GM19023 (cell line): ENCODE measurements at regions not wholly inside any gene's neighbourhood (a gene's known extent, or its start where the extent isn't known, plus 50 kb on each side); places are given as distances from the start of the nearest gene placed in this dataset.
"Not testable (repeated sequence)": the region's sequence is repeated elsewhere in the genome, so short reads cannot be mapped to it uniquely, and the experiment has no call there.

Experiments
- ATAC-seq: cut with Tn5 transposase; IDR thresholded peaks from one replicate; pipeline ENCODE4 v1.9.1; 2021; ENCODE audit warnings: mild to moderate bottlenecking, moderate library complexity; ENCODE audit not compliant: unreplicated experiment

DNA sequence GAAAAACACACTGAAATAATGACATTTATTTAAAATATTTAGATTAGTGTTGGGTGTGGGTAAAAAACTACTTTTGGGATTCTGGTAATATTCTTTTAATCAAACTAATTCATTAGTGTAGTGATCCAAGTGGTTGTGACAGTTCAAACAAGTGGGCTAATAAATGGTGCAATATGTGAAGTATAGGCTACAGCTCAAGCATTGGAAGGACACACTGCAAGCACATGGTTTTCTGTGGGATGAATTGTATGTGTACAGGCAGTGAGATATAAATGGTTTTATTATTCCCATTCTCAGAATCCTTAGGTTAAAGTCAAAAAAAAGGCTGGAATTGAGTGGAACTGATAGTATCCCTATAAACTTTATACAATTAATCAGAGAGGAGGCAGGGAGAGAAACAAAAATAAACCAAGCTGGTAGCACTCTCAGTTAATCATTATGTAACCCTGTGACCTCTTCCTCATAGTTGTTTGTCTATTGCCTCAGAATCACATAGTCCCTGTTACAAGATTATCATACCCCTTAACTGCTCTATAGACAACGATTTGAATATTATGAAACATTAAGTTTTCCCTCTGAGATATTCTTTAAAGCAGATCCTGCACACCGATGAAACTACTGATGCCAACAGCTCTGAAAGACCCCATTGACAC lies 1755.4 kb upstream of the ACO1 start:
- no peak for ATAC-seq

DNA sequence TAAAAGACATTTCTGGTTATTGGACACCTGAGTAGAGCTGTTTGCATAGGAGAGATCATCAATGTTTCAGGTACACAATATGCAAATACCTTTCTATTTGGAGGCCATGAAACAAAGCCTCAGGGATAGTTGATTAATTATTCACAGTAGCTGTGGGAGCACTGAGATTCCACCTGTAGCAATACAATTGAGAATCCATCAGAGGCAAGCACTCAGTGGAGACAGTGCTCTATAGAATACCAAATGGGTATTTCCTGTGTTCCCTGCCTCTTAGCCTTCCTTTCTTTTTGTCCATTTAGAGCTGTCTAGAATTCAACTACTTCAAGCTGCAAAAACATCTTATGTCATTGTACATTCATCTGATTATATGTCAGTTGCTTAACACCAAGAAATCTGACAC lies 1754.0 kb upstream of the ACO1 start:
- no peak for ATAC-seq

DNA sequence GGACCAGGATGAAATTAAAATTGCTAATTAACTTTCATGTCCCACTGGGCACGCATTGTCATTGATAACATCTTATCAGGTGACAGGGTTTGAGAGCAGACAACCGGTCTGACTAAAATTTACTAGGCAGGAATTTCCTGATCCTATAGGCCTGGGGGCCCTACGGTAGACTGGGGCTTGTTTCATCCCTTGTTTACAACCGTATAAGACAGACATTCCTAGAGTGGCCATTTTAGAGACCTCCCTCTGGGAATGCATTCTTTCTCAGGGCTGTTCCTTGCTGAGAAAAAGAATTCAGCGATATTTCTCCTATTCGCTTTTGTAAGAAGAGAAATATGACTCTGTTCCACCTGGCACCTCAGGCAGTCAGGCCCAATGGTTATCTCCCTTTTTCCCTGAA lies 1737.8 kb upstream of the ACO1 start:
- ATAC-seq = not testable (repeated sequence)

DNA sequence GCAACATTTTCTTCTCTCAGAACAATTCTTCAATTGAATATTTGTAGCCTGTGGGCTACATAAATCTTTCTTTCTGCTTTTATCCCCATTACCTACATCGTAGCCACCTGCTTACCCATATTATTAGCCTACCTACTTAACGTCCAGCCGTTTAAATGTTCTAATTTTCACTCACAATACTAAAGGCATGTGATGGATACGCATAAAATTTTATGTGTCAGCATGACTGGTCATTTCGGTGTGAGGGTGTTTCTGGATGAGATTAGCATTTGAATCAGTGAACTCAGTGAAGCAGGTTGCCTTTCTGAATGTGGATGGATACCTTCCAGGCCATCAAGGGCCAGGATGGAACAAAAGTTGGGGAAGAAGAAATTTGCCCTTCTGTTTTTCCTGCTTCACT lies 1722.5 kb upstream of the ACO1 start:
- ATAC-seq = no peak

DNA sequence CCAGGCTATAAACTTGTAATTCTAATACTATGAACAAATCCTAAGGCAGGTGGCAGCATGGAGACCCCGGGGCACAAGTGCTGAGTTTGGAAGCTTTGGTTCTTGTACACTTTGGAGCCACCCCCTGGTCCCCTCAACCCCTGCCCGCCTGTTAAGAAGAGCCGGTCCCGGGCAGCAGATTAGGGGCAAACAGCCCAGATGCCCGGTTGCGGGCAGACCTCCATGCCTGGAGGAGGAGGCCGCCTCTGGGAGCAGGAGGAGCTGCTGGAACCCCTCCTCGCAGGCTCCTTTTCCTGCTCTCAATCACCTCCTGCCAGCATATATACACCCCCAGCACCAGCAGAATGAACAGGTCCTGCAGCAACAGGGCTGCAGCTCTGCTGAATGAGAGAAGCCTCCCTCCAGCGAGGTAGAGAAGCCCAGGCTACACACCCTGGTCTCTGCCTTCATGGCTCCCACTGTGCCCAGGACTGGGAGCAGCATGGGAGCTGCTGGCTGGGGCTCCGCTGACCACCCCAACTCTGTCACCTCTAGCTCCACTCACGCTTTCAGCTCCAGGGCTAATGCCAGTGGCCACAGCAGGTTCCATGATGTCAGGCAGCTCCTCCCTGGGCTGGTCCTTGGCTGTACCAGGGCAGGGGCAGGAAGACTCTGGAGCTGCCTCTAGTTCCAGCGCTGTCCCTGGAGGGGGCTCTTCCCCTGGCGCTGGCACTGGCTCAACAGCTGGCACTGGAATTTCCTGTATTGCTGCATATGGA lies 1713.5 kb upstream of the ACO1 start:
- ATAC-seq = no peak

DNA sequence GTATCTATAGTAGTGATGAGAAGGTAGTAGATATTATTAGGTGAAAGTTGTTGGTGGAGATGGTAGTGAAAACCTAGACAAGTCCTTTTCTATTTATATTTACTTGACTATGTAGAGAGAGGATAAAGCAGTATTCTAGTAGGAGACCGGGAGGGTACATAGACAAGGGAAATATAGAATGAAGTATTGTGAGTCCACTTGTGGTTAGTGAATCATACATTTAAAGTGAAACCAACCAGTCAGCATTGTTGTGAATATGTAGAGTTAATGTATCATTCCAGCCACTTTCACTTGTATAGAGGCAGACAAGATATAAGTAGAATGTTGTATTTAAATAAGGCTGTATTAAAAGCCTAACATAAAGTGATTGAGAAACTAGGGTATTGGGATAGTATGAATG lies 1711.3 kb upstream of the ACO1 start:
- ATAC-seq = no peak

DNA sequence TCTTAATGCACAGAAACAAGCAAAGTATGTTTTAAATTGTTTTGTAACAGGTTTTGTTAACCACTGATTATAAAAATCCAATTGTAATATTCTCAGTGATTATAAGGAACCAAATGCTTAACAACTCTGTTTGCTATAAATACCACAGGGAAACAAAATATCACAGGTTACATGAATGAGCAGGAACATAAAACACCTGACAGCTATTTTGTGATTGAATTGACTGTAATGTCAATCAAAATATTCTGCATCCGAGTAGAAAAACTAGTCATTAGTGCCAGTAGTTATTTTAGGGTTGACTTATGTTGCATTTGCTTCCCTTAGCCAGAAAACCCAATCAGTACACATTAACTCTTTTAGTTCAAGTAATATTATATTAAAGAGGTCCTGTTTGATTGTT lies 1707.8 kb upstream of the ACO1 start:
- no peak for ATAC-seq

DNA sequence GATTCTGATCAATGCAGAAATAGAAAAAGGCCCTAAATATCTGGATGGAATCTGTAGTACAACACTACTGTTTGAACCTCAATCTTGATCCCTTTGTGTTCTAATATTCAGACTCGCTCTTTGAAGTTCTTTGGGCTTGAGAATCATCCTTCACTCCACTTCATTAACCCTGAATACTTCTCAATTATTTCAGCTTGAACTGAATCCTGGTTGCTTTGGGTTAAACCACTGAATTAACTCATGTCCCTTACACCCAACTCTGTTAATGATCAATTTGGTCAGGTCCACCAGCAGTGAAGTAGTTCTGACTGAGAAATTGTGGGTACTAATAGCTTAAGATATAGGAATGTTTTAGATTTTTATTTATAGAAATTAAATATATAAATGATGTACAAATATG lies 1707.2 kb upstream of the ACO1 start:
- ATAC-seq = no peak

DNA sequence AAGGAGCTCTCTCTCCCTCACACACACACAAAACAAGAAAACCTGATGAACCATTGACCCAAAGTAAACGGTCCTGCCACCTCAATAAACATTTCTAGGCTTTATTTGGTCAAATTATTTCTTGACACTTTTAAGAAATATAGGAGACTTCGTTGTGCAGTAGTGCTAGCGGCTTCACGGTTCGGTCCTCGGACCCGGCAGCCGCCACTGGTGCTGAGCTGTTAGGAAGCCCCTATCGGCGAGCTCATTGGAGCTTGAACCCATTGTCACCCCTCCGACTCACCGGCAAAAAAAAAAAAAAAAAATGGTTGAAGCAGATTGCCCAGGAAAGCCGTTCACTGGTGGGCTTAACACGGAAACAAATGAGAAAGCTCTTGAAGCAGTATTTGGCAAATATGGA lies 1695.6 kb upstream of the ACO1 start:
- no peak for ATAC-seq

DNA sequence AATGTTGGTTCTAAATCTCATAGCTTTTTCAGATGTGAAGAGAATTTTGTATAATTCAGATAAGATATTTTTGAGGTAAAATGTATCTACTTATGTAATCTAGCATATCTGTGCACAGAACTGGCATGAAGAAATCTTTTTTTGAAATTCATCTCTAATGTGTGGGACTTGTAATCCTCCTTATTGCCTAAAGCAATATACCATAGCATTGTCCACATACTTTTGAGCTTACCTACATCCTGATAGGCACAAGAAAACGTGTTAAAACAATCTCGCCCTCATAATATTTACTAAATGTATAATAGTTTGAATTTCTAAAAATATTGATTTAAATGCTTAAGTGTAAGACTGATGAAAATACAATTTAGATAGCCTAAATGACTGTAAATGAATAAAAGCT lies 1686.5 kb upstream of the ACO1 start:
- no peak for ATAC-seq

DNA sequence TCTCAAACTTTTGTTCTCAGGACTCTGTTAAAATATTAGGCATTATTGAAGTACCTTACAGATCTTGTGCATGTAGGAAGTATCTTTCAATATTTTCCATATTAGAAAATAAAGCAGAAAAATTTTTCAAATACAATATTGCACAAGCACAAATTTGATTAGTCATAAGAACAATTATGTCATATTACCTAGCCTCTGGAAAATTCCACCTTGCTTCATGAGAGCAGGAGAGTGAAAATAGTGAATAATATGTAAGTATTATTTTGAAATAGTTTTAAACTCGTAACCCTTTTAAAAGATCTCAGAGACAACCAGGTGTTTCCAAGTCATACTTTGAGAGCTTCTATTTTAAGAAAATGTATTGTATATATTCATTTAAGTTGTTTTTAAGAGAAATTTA lies 1672.9 kb upstream of the ACO1 start:
- ATAC-seq = no peak

DNA sequence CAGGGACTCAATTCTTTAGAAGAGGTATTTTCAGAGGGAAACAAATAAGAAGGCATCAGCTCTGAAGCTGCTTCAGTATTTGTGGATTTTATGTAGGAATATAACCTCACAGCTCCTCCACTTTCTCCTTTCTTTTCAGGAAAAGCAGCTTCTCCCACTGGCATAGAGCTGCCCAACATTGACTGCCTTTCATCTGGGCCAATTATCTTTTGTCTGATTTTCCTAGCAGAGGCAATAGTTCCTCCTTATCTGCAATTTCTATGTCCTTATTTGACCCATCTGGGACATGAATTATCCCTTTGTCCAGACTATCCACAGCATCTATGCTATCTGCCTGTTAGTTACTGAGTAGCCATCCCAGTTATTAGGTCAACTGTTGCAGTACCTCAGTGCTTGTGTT lies 1671.2 kb upstream of the ACO1 start:
- ATAC-seq = no peak

DNA sequence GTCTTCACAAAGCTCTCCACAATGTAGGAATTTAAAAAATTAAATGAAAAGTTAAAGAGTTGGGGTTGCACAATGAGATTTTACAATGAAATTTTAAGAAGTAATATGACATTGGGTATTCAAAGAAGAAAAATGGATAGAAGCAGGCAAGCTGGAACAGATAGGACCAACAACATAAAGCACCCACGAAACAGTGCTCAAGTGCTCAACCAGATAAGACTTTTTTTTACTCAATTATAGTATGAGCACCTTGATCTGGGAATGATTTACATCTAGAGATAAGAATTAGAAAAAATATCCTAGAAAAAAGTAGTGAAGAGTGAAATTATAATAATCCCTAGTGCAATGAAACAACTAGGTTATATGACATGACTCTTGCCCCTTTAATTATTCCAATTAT lies 1670.1 kb upstream of the ACO1 start:
- ATAC-seq = no peak

DNA sequence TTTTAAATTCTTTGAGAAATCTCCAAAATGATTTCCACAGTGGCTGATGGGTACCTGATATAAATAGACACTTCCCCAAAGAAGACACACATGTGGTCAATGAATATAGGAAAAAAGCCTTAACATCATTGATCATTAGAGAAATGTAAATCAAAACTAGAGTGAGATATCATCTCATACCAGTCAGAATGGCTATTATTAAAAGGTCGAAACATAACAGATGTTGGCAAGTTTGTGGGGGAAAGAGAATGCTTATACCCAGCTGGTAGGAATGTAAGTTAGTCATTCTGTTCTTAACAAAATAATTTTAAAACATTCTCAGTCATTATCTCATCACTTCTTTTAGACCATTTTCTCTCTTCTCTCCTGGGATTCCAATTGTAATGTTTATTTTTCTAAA lies 1666.0 kb upstream of the ACO1 start:
- ATAC-seq = no peak

DNA sequence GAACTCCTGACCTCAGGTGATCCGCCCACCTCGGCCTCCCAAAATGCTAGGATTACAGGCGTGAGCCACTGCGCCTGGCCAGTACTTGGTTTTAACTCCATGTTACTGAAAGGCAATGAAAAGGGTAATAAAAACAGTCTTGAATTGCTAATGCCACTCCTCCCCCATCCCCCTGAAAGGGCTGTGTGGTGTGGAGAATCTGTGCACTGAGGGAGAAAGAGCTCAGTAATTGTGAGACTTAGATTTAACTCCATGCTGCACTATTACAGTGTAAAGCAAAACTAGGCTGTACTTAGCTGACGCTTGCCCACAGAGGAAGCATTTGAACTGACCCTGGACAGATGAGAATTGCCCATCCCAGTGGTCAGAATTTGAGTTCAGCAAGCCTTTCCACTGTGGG lies 1662.4 kb upstream of the ACO1 start:
- ATAC-seq = no peak

DNA sequence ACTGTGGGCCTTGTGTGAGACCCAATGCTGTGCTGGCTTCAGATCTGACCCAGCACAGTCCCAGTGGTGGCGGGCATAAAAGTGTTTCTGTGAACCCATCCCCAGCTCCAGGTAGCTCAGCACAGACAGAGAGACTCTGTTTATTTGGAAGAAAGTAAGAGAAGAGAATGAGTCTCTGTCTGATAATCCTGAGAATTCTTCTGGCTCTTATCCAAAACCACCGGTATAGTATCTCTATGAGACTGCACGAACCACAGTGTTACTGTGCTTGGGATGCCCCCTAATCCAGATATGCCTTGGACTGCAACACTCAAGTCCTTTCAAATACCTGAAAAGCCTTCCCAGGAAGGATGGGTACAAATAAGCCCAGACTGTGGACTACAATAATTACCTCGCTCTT lies 1660.8 kb upstream of the ACO1 start:
- no peak for ATAC-seq

DNA sequence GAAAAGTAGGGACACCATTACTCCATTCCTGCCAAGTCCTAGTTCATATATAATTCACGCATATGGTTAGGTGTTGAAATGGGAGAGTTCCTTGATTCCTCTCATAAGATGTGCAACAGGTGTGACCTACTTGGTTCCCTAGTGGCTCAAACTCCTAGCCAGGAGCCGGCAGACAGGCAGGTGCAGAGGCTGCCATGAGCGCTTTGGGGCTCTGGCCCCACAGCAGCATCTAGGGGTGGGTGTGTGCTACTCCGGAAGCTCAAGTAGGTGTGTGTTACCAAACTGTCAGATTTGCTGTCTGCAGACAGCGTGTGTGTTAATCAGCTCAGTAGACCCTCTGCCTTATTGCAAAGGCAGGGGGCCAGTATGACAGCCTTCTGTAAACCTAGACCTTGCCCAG lies 1652.4 kb upstream of the ACO1 start:
- no peak for ATAC-seq

DNA sequence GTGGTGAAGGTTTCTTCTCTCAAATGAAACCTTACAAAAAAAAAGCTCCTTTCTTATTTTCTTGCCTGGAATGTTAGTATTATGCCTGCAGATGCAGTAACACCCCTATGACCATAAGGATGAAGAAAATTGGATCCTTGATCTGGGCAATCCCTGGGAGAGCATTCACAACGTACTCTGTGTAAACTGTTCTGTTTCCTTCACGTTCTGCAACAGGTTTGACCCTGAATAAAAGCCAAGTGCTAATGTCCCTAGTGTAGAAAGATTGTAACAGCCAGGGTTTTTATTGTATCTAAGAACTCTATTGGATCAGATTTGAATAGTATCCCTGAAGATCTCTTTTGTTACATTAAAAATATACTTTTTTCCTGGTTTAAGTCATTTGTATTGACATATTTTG lies 1639.6 kb upstream of the ACO1 start:
- no peak for ATAC-seq

DNA sequence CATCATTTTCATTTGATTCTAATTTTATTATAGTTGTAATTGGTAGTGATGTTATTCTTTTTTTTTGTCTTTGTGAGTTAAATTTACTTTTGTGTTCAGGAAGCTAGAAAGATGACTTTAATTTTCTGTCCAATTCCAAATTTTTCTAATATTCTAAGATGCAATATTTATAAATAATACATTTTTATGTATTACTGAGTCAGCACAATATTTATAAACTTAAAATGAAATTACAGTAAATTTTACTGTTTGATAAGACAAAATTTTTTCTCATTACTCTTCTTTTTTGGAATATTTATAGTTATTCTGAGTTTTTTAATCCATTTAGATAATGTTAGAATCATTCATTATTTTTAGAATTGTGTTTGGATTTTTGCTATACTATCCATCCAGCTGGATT lies 1637.9 kb upstream of the ACO1 start:
- no peak for ATAC-seq

DNA sequence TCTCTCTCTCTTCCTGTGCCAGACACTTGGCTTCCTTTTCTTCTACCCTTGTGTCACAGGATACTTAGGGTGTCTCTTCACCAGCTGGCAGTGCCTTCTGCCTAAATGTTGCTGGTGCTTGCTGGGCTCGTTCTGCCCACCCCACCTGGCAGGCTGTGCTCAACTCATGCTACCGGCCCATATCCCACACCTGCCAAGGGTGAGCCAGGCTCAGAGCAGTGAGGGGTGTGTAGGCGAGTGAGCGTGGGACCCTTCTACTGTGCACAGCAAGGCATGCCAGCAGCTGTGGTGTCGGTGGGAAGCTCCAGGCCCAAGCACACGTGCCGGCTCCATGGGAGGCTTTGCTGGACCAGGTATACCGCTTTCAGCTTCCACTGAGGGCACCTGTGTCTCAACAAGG lies 1626.7 kb upstream of the ACO1 start:
- ATAC-seq = no peak

DNA sequence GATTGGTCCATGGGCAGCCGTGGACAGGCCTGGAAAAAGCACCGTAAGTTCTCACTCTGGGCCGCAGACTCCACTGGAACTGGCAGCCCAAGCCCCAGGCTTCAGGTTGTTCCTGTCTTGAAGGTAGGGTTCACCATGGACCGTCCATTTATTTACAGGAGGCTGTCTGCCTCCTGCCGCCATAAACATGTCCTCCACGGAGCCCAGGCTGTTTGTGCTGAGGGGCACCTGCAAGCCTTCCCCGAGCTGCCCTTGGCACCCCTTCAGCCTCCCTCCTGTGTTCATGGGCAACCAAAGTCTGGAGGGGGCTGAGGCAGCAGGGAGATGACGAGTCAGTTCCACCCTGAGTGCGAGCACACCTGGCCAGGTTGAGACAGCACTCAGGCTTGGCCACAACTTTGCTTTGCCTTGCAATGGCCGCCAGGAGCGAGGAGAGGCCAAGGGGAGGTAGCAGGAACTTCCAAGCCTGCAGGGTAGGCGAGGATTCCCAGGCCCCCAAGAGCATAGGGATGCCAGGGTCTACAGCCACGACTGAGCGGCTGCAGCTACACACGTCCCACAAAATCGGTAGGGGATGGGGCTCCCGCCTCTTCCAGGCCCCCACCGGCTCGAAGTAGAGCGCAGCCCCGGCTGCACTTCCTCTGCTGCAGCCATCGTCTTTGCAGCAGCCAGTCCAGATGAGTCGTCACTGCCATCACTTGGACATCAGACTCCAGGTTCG lies 1625.6 kb upstream of the ACO1 start:
- ATAC-seq = no peak

DNA sequence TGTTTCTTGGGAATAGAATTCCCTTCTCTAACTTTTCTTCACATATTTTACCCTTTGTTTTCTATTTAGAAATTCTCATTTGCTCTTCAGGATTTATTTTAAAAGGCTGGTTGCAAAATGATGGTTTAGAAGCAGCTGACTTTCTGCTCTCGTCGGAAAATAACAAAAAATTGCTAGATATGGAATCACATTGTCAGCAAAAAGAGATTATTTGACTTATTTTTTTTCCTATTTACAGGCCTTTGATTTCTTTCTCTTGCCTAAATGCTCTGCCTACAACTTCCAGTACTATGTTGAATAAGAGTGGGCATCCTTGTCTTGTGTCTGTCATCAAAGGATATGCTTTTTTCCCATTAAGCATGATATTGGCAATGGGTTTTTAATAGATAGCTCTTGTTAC lies 1619.1 kb upstream of the ACO1 start:
- no peak for ATAC-seq
